SK-N-SH treated with all-trans-retinoic acid at 6 μM for 48 hours (cell line): ENCODE measurements at regions not wholly inside any gene's neighbourhood (a gene's known extent, or its start where the extent isn't known, plus 50 kb on each side); places are given as distances from the start of the nearest gene placed in this dataset.
A peak's percentile ranks its signal among the peaks of the same experiment; 100 is the strongest.

Experiments used
- ATAC-seq: fragments of 200-7000 bp; cut with Tn5 transposase; 3 replicates; pipeline ENCODE4 v1.9.1; 2020; ENCODE audit warnings: mild to moderate bottlenecking, moderate library complexity
- ARNTL ChIP-seq: fragments of 450-650 bp; formaldehyde crosslinking; IDR thresholded peaks from 2 replicates; pipeline ENCODE4 v1.5.0; 2020; ENCODE audit warnings: low read depth, mild to moderate bottlenecking, moderate library complexity, borderline replicate concordance
- BACH2 ChIP-seq: fragments of 250-450 bp; sonication (Bioruptor Pico); IDR thresholded peaks from 2 replicates; pipeline ENCODE4 v1.9.0; 2021; ENCODE audit warnings: mild to moderate bottlenecking, borderline replicate concordance
- CREB5 ChIP-seq: fragments of 250-450 bp; sonication (Bioruptor Pico); IDR thresholded peaks from 2 replicates; pipeline ENCODE4 v1.5.1; 2020; ENCODE audit warnings: low read depth, mild to moderate bottlenecking, moderate library complexity
- CSDC2 ChIP-seq: fragments of 250-450 bp; sonication (Bioruptor Pico); IDR thresholded peaks from 2 replicates; pipeline ENCODE4 v1.5.0; 2020; ENCODE audit warnings: mild to moderate bottlenecking, moderate library complexity
- CSRNP3 ChIP-seq: fragments of 250-450 bp; sonication (Bioruptor Pico); IDR thresholded peaks from 2 replicates; pipeline ENCODE4 v1.5.1; 2021; ENCODE audit warnings: mild to moderate bottlenecking, moderate library complexity
- ESRRG ChIP-seq: fragments of 250-450 bp; sonication (Bioruptor Pico); IDR thresholded peaks from 2 replicates; pipeline ENCODE4 v1.6.1; 2021; ENCODE audit warnings: mild to moderate bottlenecking
- GLIS3 ChIP-seq: fragments of 250-450 bp; sonication (Bioruptor Pico); IDR thresholded peaks from 2 replicates; pipeline ENCODE4 v1.5.0; 2020; ENCODE audit warnings: mild to moderate bottlenecking, moderate library complexity
- ISL1 ChIP-seq: fragments of 250-450 bp; sonication (Bioruptor Pico); IDR thresholded peaks from 2 replicates; pipeline ENCODE4 v2.1.2; 2022; ENCODE audit warnings: mild to moderate bottlenecking, moderate library complexity
- OSR1 ChIP-seq: fragments of 250-450 bp; sonication (Bioruptor Pico); IDR thresholded peaks from 2 replicates; pipeline ENCODE4 v1.8.0; 2022; ENCODE audit warnings: moderate library complexity, mild to moderate bottlenecking, inconsistent platforms
- PATZ1 ChIP-seq: fragments of 250-450 bp; sonication (Bioruptor Pico); IDR thresholded peaks from 2 replicates; pipeline ENCODE4 v1.8.0; 2020; ENCODE audit warnings: mild to moderate bottlenecking, moderate library complexity, borderline replicate concordance
- POU6F1 ChIP-seq: fragments of 250-450 bp; sonication (Bioruptor Pico); IDR thresholded peaks from 2 replicates; pipeline ENCODE4 v1.8.0; 2021; ENCODE audit warnings: low read depth, mild to moderate bottlenecking, moderate library complexity, borderline replicate concordance
- PPARA ChIP-seq: fragments of 250-450 bp; sonication (Bioruptor Pico); IDR thresholded peaks from 2 replicates; pipeline ENCODE4 v1.5.0; 2020; ENCODE audit warnings: mild to moderate bottlenecking, borderline replicate concordance
- RARB ChIP-seq: fragments of 250-450 bp; sonication (Bioruptor Pico); IDR thresholded peaks from 2 replicates; pipeline ENCODE4 v1.8.0; 2021; ENCODE audit warnings: mild to moderate bottlenecking, moderate library complexity
- SNAI2 ChIP-seq: fragments of 250-450 bp; sonication (Bioruptor Pico); IDR thresholded peaks from 2 replicates; pipeline ENCODE4 v1.5.0; 2020; ENCODE audit warnings: mild to moderate bottlenecking, moderate library complexity
- TCF4 ChIP-seq: fragments of 250-450 bp; sonication (Bioruptor Pico); IDR thresholded peaks from 2 replicates; pipeline ENCODE4 v1.8.0; 2021; ENCODE audit warnings: mild to moderate bottlenecking, moderate library complexity, borderline replicate concordance
- TSHZ2 ChIP-seq: fragments of 250-450 bp; sonication (Bioruptor Pico); IDR thresholded peaks from 2 replicates; pipeline ENCODE4 v1.5.0; 2020; ENCODE audit warnings: mild to moderate bottlenecking, moderate library complexity
- ZC3H10 ChIP-seq: fragments of 250-450 bp; sonication (Bioruptor Pico); IDR thresholded peaks from 2 replicates; pipeline ENCODE4 v1.5.1; 2021; ENCODE audit warnings: mild to moderate bottlenecking, moderate library complexity
- ZFP3 ChIP-seq: fragments of 250-450 bp; sonication (Bioruptor Pico); IDR thresholded peaks from 2 replicates; pipeline ENCODE4 v1.5.0; 2020; ENCODE audit warnings: mild to moderate bottlenecking, moderate library complexity
- ZFP30 ChIP-seq: fragments of 450-650 bp; formaldehyde crosslinking; IDR thresholded peaks from 2 replicates; pipeline ENCODE4 v1.5.0; 2022; ENCODE audit warnings: mild to moderate bottlenecking, moderate library complexity
- ZNF70 ChIP-seq: fragments of 450-650 bp; formaldehyde crosslinking; IDR thresholded peaks from 2 replicates; pipeline ENCODE4 v1.5.0; 2020; ENCODE audit warnings: mild to moderate bottlenecking, moderate library complexity
- ZNF8 ChIP-seq: fragments of 450-650 bp; formaldehyde crosslinking; IDR thresholded peaks from 2 replicates; pipeline ENCODE4 v1.5.0; 2020; ENCODE audit warnings: mild to moderate bottlenecking, moderate library complexity

GRCh38 chr6:23243854-23244253 is 674.5 kb downstream of the HDGFL1 start:
- no peak for TF ChIP-seq PATZ1 (CRISPR knock-in tag)
- TF ChIP-seq ESRRG, result no peak
- no peak for TF ChIP-seq ZNF8 (CRISPR knock-in tag)
- TF ChIP-seq TCF4 (CRISPR knock-in tag), result no peak
- TF ChIP-seq GLIS3 (CRISPR knock-in tag), result no peak
- TF ChIP-seq BACH2 (CRISPR knock-in tag), result no peak
- no peak for TF ChIP-seq ZFP30
- TF ChIP-seq ARNTL (CRISPR knock-in tag), result no peak
- TF ChIP-seq POU6F1, result no peak
- TF ChIP-seq PPARA (CRISPR knock-in tag), result no peak
- no peak for TF ChIP-seq TSHZ2 (CRISPR knock-in tag)
- no peak for ATAC-seq

- peak; percentile 51 for ATAC-seq
- TF ChIP-seq ZNF8 (CRISPR knock-in tag) (no peak), ZC3H10 (CRISPR knock-in tag) (0 out of 2 replicates have a peak, but pooled peaks have one; percentile 29), ZNF70 (CRISPR knock-in tag) (no peak), ZFP3 (CRISPR knock-in tag) (no peak), GLIS3 (CRISPR knock-in tag) (no peak), ESRRG (no peak)
These were observed 674.9 kb downstream of the HDGFL1 start for GRCh38 chr6:23244300-23244699.

- peak; percentile 82 for ATAC-seq
- TF ChIP-seq POU6F1, result no peak
- 0 out of 2 replicates have a peak, but pooled peaks have one; percentile 60 for TF ChIP-seq CSDC2 (CRISPR knock-in tag)
- TF ChIP-seq ZC3H10 (CRISPR knock-in tag), result peak; percentile 82; the same call in 1 of the 2 replicates
- no peak for TF ChIP-seq ARNTL (CRISPR knock-in tag)
- TF ChIP-seq RARB (CRISPR knock-in tag), result no peak
- TF ChIP-seq CSRNP3 (CRISPR knock-in tag), result peak; percentile 88; the same call in 1 of the 2 replicates
- TF ChIP-seq TSHZ2 (CRISPR knock-in tag), result peak; percentile 98
- TF ChIP-seq SNAI2 (CRISPR knock-in tag), result 0 out of 2 replicates have a peak, but pooled peaks have one; percentile 60
- peak; percentile 61 for TF ChIP-seq ZNF8 (CRISPR knock-in tag)
- TF ChIP-seq TCF4 (CRISPR knock-in tag), result peak; percentile 98
- TF ChIP-seq GLIS3 (CRISPR knock-in tag), result peak; percentile 96; the same call in 1 of the 2 replicates
- TF ChIP-seq PATZ1 (CRISPR knock-in tag), result peak; percentile 91; the same call in 1 of the 2 replicates
- peak; percentile 97 for TF ChIP-seq ISL1 (CRISPR knock-in tag)
- TF ChIP-seq ZNF70 (CRISPR knock-in tag), result no peak
- TF ChIP-seq OSR1 (CRISPR knock-in tag), result no peak
- TF ChIP-seq ESRRG, result no peak
- TF ChIP-seq PPARA (CRISPR knock-in tag), result no peak
- peak; percentile 93 for TF ChIP-seq CREB5 (CRISPR knock-in tag)
These were observed 676.2 kb downstream of the HDGFL1 start for GRCh38 chr6:23245572-23245971.
